Cardiac septum (tissue), 1 donor: ENCODE measurements at regions not wholly inside any gene's neighbourhood (a gene's known extent, or its start where the extent isn't known, plus 50 kb on each side); places are given as distances from the start of the nearest gene placed in this dataset.

Source experiments
- DNase-seq: peaks from one replicate; pipeline ENCODE4 v3.0.0-alpha.2; 2020; ENCODE audit warnings: low spot score
- intact Hi-C: fragments of 100-400 bp; cut with DNase I; formaldehyde crosslinking; loops from one replicate; pipeline ENCODE4 v1.14.0; 2022
- donor health status: DM: no; HTN: no; CAD: no.

DNA sequence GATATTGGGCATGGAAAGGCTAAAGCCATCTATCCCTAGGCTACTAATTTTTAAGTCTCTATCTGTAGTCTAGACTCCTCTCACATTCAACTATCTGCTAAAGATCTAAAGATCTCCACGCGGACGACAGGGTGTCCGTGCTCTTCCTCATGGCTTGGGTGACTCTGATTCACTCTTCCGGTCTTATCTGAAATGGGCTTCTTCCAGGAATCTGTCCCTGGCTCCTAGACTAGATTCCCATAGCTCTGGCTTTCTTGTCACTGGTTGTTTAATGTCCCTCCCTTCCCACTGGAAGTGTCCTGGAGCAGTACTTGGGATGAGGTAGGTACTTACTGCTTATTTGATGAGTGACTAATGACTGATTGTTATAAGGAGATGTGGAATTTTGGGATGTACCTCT lies 62.0 kb upstream of the PODXL start:
- no peak for DNase-seq
- intact Hi-C loops = no loop called here

DNA sequence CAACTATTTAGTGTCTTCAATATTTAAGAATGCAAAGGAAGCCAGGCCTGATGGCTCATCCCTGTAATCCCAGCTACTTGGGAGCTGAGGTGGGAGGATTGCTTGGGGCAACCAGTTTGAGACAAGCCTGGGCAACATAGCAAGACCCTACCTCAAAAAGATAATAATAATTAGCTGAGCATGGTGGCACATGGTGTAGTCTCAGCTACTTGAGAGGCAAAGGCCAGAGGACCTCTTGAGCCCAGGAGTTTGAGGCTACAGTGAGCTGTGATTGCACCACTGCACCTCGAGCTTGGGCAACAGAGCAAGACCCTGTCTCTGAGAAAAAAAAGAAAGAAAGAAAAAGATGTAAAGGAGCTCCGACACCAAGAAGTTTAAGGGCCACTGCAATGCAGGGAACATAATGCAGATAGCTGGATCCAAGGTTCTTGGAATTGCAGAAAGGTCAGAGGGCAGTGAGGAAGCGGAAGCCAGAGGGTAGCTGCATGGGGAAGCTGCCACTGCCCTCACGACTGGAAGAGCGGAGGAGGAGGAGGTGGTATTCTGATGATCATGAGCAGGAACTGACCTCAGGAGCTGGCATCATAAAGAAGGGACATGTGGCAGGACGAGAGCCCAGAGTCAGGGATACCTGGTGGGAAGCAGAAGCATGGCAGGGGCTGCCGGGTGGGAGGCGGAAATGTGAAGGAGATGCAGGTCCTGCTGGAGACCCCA lies 60.2 kb upstream of the PODXL start:
- intact Hi-C loops = no loop called here
- DNase-seq = no peak

DNA sequence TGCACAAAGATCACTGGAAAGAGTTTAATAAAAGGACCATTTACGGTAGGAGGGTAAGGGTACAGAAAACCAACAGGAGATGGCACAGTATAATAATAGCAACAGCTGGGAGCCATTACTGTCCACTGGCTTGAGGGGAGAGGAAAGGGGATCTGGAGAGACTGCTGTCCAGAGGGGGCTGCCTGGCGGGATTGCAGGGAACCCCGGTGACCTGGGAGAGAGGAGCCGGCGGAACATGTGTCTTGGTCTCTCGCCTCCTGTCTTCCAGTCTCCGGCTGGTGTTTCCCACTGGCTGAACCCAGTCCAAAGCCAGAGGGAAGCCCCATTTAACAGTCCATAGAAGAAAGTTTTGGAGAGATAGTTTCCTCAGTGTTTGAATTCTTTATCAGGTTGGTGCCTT lies 57.5 kb upstream of the PODXL start:
- intact Hi-C loops = no loop called here
- DNase-seq = no peak

DNA sequence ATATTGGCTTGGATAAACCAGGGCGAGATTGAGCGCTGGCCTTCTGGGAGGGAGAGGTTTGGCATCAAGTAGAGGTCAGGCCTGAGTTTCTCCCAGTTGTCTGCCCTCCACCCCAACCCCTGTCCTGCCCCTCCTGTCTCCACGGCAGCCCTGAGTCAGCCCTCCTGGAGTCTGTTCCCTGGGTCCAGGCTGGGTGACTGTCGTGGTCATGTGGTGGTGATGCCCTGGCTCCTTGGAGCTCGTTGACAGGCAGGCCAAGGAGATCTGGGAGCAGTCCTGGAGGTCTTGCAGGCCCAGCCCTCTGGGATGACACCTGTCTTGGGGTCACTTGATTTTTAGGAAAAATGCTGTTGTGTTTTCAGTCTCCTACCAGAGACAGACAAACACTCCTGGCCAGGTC lies 53.6 kb upstream of the PODXL start:
- intact Hi-C loops = no loop called here
- no peak for DNase-seq

DNA sequence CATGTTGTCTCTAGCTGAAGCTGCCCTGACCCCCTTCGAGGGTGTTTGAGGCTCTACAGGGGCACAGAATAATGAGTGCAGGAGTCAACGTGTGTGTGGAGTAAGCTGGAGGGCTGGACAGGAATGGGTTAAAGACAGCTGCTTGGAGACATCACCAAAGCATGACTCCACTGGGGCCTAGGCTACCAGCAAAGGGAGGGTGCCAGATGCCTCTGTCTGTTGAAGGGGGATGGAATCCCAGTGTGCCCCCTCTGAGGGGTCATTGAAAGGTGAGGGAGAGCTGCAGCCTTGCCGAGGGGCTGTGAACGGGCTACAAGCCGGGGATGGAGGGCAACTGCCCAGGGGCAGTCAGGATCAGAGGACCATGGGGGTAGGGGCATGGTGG lies 51.7 kb upstream of the PODXL start:
- DNase-seq = no peak
- intact Hi-C loops = no loop called here

DNA sequence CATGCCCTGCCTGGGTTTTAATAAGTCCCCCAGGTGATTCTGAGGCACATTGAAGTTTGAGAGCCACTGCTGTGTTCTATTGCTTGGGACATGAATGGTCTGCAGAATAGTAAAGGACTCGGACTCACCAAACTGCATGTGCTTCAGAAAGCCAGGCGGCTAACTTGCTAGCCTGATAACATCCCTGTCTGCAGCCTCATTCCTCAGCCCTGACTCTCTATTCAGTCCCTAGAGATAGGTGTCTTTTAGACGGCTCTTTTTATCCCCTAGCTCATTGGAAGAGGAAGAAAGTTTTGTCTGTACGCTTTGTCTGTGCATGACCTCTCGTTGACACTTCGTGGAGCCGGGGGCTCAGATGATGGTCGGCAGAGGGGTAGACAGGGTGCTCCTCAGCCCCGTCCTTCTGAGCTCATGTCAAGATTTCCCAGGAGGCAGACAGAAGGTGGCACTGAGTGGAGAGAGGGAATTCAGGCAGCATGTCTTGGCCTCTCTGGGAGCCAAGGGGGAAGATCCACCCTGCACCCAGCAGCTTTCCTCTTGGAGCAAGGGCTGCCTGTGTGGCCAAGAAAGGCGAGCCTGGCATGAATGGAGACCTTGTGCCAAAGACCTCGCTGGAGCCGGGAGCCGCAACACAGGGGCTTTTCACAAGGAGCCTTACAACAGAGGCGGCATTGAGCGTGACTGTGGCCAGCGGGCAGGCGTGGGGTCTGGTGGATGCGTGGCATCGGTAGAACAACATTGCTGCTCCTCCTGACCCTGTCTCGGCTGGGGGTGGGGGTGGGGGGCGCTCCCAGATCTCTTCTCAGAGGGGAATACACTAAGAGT lies 51.1 kb upstream of the PODXL start:
- intact Hi-C loops = no loop called here
- no peak for DNase-seq

DNA sequence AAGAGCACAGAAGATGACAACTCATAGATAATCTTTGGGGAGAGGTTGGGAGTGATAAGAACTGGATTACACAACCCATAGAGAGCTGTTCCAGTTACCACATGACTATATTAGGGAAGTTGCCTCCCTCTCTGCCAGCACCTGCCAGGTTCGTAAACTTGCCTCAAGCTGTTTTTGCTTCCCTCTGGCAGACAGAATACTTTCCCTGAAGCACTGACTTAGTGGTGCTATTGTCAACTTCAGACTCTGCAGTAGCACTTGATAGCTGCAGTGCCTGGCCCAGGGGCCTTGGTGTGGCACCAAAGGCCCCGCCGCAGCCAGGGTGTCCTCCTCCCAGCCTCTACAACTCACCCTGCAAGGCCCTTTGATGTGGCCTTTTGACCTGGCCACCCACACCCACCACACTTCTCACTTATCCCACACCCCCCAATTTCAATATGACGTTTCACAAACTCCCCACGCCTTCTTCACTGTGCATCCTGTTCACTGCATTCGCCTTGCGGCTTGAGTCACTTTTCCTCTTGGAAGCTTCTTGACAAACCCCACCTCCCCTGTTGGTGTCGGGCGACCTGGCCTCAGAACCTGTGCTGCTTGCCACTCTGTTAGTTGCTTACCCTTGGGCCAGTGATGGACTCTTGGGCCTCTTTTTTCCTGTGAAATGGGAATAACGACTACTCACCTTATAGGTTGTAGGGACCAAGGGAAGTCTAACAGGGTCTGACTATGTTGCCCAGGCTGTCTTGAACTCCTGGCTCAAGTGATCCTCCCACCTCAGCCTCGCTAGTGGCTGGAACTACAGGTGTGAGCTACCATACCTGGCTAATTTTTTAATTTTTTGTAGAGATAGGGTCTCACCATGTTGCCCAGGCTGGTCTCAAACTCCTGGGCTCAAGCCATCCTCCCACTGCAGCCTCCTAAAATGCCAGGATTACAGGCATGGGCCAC lies 50.2 kb upstream of the PODXL start:
- intact Hi-C loops = no loop called here
- DNase-seq = no peak
